IMR-90 (cell line): ENCODE measurements at regions not wholly inside any gene's neighbourhood (a gene's known extent, or its start where the extent isn't known, plus 50 kb on each side); places are given as distances from the start of the nearest gene placed in this dataset.

Experiments
- ATAC-seq: fragments of 200-7000 bp; cut with Tn5 transposase; 2 replicates; pipeline ENCODE4 v1.9.1; 2020; ENCODE audit warnings: low read depth, mild to moderate bottlenecking, moderate library complexity
- BruUV-seq: library from RNA; stranded (reverse); fragments of 400-500 nt; replicated peaks from 2 replicates; lab custom pipeline; 2021; lab: Mats Ljungman, UMichigan
- CTCF ChIA-PET: fragments of 300-600 bp; formaldehyde crosslinking; extraction: SDS; loops from one replicate; lab custom pipeline; 2021; ENCODE audit warnings: antibody characterized with exemption; lab: Yijun Ruan, JAX
- POLR2A ChIA-PET: fragments of 300-600 bp; sonication (Branson Sonifier 250); formaldehyde crosslinking; loops from one replicate; lab custom pipeline; 2022; ENCODE audit warnings: antibody characterized with exemption; ENCODE audit not compliant: unreplicated experiment; lab: Charles Lee
- DNase-seq: peaks from one replicate; pipeline ENCODE4 v3.0.0; 2013
- H2AFZ ChIP-seq: replicated peaks from 2 replicates; pipeline ENCODE3; 2013; ENCODE audit warnings: low read length, mild to moderate bottlenecking; ENCODE audit not compliant: poor library complexity
- H2AK5ac ChIP-seq: 2 replicates; pipeline ENCODE4 v1.6.1; 2013; ENCODE audit warnings: low read depth, low read length, inconsistent platforms
- H2AK9ac ChIP-seq: replicated peaks from 2 replicates; pipeline ENCODE3; 2013; ENCODE audit warnings: mild to moderate bottlenecking, low read depth, low read length, moderate library complexity; ENCODE audit not compliant: poor library complexity
- H2BK120ac ChIP-seq: 2 replicates; pipeline ENCODE4 v1.6.1; 2013; ENCODE audit warnings: low read depth, low read length, inconsistent platforms
- H2BK15ac ChIP-seq: 3 replicates; pipeline ENCODE4 v1.6.1; 2013; ENCODE audit warnings: low read depth, low read length, inconsistent platforms
- H2BK20ac ChIP-seq: 2 replicates; pipeline ENCODE4 v1.6.1; 2013; ENCODE audit warnings: low read depth, mild to moderate bottlenecking, inconsistent platforms, low read length, moderate library complexity
- H2BK5ac ChIP-seq: 2 replicates; pipeline ENCODE4 v1.6.1; 2013; ENCODE audit warnings: mild to moderate bottlenecking, low read depth, low read length, inconsistent platforms; ENCODE audit not compliant: poor library complexity, severe bottlenecking
- H3K14ac ChIP-seq: replicated peaks from 2 replicates; pipeline ENCODE4 v1.6.1; 2013; ENCODE audit warnings: low read depth, low read length, inconsistent platforms
- H3K18ac ChIP-seq: 2 replicates; pipeline ENCODE4 v1.6.1; 2013; ENCODE audit warnings: low read depth, low read length, control low read depth
- H3K23ac ChIP-seq: 2 replicates; pipeline ENCODE4 v1.6.1; 2013; ENCODE audit warnings: low read depth, low read length, inconsistent platforms
- H3K27ac ChIP-seq: 2 replicates; pipeline ENCODE4 v1.5.1; 2013; ENCODE audit warnings: mild to moderate bottlenecking, control low read depth, low read length; ENCODE audit not compliant: insufficient read depth
- H3K27me3 ChIP-seq: 2 replicates; pipeline ENCODE4 v1.6.1; 2013; ENCODE audit warnings: low read length; ENCODE audit not compliant: control insufficient read depth, insufficient read depth
- H3K36me3 ChIP-seq: 2 replicates; pipeline ENCODE4 v1.6.1; 2013; ENCODE audit warnings: low read length, mixed read lengths; ENCODE audit not compliant: control insufficient read depth, insufficient read depth
- H3K4ac ChIP-seq: 2 replicates; pipeline ENCODE4 v1.6.1; 2013; ENCODE audit warnings: low read depth, low read length, inconsistent platforms
- H3K4me1 ChIP-seq: 2 replicates; pipeline ENCODE4 v1.6.1; 2013; ENCODE audit warnings: low read length, mixed read lengths; ENCODE audit not compliant: control insufficient read depth, insufficient read depth
- H3K4me2 ChIP-seq: 2 replicates; pipeline ENCODE4 v1.6.1; 2013; ENCODE audit warnings: low read depth, mild to moderate bottlenecking, control low read depth, low read length, moderate library complexity
- H3K4me3 ChIP-seq: 2 replicates; pipeline ENCODE4 v1.5.1; 2013; ENCODE audit warnings: low read depth, mild to moderate bottlenecking, control low read depth, low read length, moderate library complexity; ENCODE audit not compliant: insufficient read depth
- H3K56ac ChIP-seq: 2 replicates; pipeline ENCODE4 v1.6.1; 2013; ENCODE audit warnings: low read length, inconsistent platforms; ENCODE audit not compliant: insufficient read depth; ENCODE audit errors: extremely low read depth
- H3K79me1 ChIP-seq, 2 experiments: 2 replicates each; pipeline ENCODE4 v1.6.1; 2013; ENCODE audit warnings: low read length in 2 of 2, inconsistent platforms in 1 of 2, low read depth in 1 of 2
- H3K9ac ChIP-seq: 2 replicates; pipeline ENCODE4 v1.6.1; 2013; ENCODE audit warnings: low read depth, low read length, control low read depth
- H3K9me1 ChIP-seq: 2 replicates; pipeline ENCODE4 v1.6.1; 2013; ENCODE audit warnings: low read length, inconsistent platforms; ENCODE audit not compliant: insufficient read depth
- H3K9me3 ChIP-seq: 2 replicates; pipeline ENCODE4 v1.6.1; 2013; ENCODE audit warnings: low read length; ENCODE audit not compliant: control insufficient read depth, insufficient read depth
- H4K20me1 ChIP-seq: 2 replicates; pipeline ENCODE4 v1.6.1; 2013; ENCODE audit warnings: low read length, inconsistent platforms; ENCODE audit not compliant: insufficient read depth
- H4K5ac ChIP-seq: 2 replicates; pipeline ENCODE4 v1.6.1; 2013; ENCODE audit warnings: mild to moderate bottlenecking, low read depth, low read length, control low read depth
- H4K8ac ChIP-seq, 2 experiments: 2 replicates each; pipeline ENCODE4 v1.6.1; 2013; ENCODE audit warnings: low read depth in 2 of 2, low read length in 2 of 2, control low read depth in 1 of 2, inconsistent platforms in 1 of 2
- H4K91ac ChIP-seq: 2 replicates; pipeline ENCODE4 v1.6.1; 2013; ENCODE audit warnings: low read depth, low read length, inconsistent platforms; ENCODE audit not compliant: insufficient read depth
- BHLHE40 ChIP-seq: fragments of 150-350 bp; IDR thresholded peaks from 2 replicates; pipeline ENCODE4 v1.6.1; 2016; ENCODE audit warnings: mild to moderate bottlenecking, low read depth, low read length
- CEBPB ChIP-seq: IDR thresholded peaks from 2 replicates; pipeline ENCODE4 v1.6.1; 2012; ENCODE audit warnings: low read depth, low read length, improper control_type of control experiment
- CHD1 ChIP-seq: IDR thresholded peaks from 2 replicates; pipeline ENCODE4 v1.6.1; 2012; ENCODE audit warnings: low read depth, low read length, improper control_type of control experiment
- CTCF ChIP-seq: conservative IDR thresholded peaks from 2 replicates; pipeline ENCODE4 v1.5.1; 2012; ENCODE audit warnings: mild to moderate bottlenecking, low read depth, low read length, improper control_type of control experiment
- ELK1 ChIP-seq: fragments of 150-350 bp; IDR thresholded peaks from 2 replicates; pipeline ENCODE4 v1.6.1; 2016; ENCODE audit warnings: low read depth, mild to moderate bottlenecking, low read length, moderate library complexity, borderline replicate concordance
- FOS ChIP-seq: fragments of 150-350 bp; IDR thresholded peaks from 2 replicates; pipeline ENCODE4 v1.6.1; 2016; ENCODE audit warnings: low read depth, low read length
- MAFK ChIP-seq: IDR thresholded peaks from 2 replicates; pipeline ENCODE4 v1.6.1; 2012; ENCODE audit warnings: low read depth, low read length, improper control_type of control experiment
- MAZ ChIP-seq: IDR thresholded peaks from 2 replicates; pipeline ENCODE4 v1.6.1; 2012; ENCODE audit warnings: low read depth, mild to moderate bottlenecking, low read length, improper control_type of control experiment, moderate library complexity, borderline replicate concordance
- MXI1 ChIP-seq: IDR thresholded peaks from 2 replicates; pipeline ENCODE4 v1.6.1; 2012; ENCODE audit warnings: low read depth, mild to moderate bottlenecking, low read length, moderate library complexity, borderline replicate concordance
- NFE2L2 ChIP-seq: fragments of 150-350 bp; IDR thresholded peaks from 2 replicates; pipeline ENCODE4 v1.6.1; 2016; ENCODE audit warnings: low read depth, mild to moderate bottlenecking, low read length
- POLR2A ChIP-seq: IDR thresholded peaks from 2 replicates; pipeline ENCODE4 v1.6.1; 2012; ENCODE audit warnings: mild to moderate bottlenecking, low read depth, low read length
- RAD21 ChIP-seq: IDR thresholded peaks from 2 replicates; pipeline ENCODE4 v1.6.1; 2012; ENCODE audit warnings: low read length, improper control_type of control experiment
- RCOR1 ChIP-seq: IDR thresholded peaks from 2 replicates; pipeline ENCODE4 v1.6.1; 2012; ENCODE audit warnings: mild to moderate bottlenecking, low read length, improper control_type of control experiment; ENCODE audit not compliant: insufficient replicate concordance
- RFX5 ChIP-seq: IDR thresholded peaks from 2 replicates; pipeline ENCODE4 v1.8.0; 2012; ENCODE audit warnings: low read depth, mild to moderate bottlenecking, low read length, moderate library complexity
- SMC3 ChIP-seq: fragments of 150-350 bp; IDR thresholded peaks from 2 replicates; pipeline ENCODE4 v1.6.1; 2016; ENCODE audit warnings: low read depth, mild to moderate bottlenecking, antibody characterized with exemption, low read length, moderate library complexity
- USF2 ChIP-seq: fragments of 150-350 bp; IDR thresholded peaks from 2 replicates; pipeline ENCODE4 v1.6.1; 2017; ENCODE audit warnings: mild to moderate bottlenecking, antibody characterized with exemption, low read length, low read depth
- WGBS, 2 experiments: methylation state at CpG; one replicate each; pipeline versions ENCODE4 v1.1.5 to v1.1.7; 2013; ENCODE audit warnings: missing lambda C conversion rate in 2 of 2; ENCODE audit not compliant: insufficient read length in 1 of 2; ENCODE audit errors: extremely low coverage in 2 of 2; 5-methylcytosine and 5-hydroxymethylcytosine counted together
- dilution Hi-C: fragments of 300-500 bp; cut with HindIII; formaldehyde crosslinking; loops from one replicate; pipeline ENCODE4 v1.14.3; 2018; ENCODE audit warnings: low sequenced_read_pairs; ENCODE audit not compliant: unreplicated experiment
- in situ Hi-C: fragments of 300-500 bp; cut with MboI; formaldehyde crosslinking; loops from 3 replicates; pipeline ENCODE4 v1.14.3; 2019; ENCODE audit warnings: low sequenced_read_pairs, inconsistent platforms, mixed read lengths
- intact Hi-C: fragments of 100-400 bp; cut with micrococcal nuclease; formaldehyde crosslinking; loops from 2 replicates; pipeline ENCODE4 v1.10.0; 2022

- DNase-seq (no peak), ATAC-seq (no peak)
- Histone ChIP-seq H4K5ac (no peak overlapping the region), H3K18ac (no peak overlapping the region), H3K4ac (no peak overlapping the region), H4K91ac (no peak overlapping the region), H3K56ac (no peak overlapping the region), H2AK5ac (no peak overlapping the region), H3K9me1 (no peaks in the 10 kb centered on the region), H3K23ac (no peak overlapping the region), H4K20me1 (no peaks in the 10 kb centered on the region), H2BK5ac (no peak overlapping the region), H3K4me1 (no peaks in the 10 kb centered on the region), H2BK20ac (no peak overlapping the region), H3K27me3 (no peaks in the 10 kb centered on the region), H3K36me3 (no peaks in the 10 kb centered on the region), H2AFZ (no peak overlapping the region), H2AK9ac (no peak overlapping the region), H3K14ac (no peak overlapping the region), H2BK15ac (no peak overlapping the region), H3K79me1 (no peaks in the 10 kb centered on the region), H2BK120ac (no peak overlapping the region), H3K9me3 (peaks cover 25% of the 10 kb centered on the region), H3K9ac (no peak overlapping the region), H3K27ac (no peak overlapping the region), H3K4me3 (no peak overlapping the region), H4K8ac (no peak overlapping the region), H3K4me2 (no peak overlapping the region)
- in situ Hi-C loops (no loop called here), intact Hi-C loops (no loop called here), dilution Hi-C loops (no loop called here)
- ChIA-PET CTCF (no interaction called here), POLR2A (no interaction called here)
- WGBS, 2 experiments, result 46% methylated on average over 10 of the region's 17 CpGs; no CpG with 5 or more reads in 1 of the 2 experiments
- TF ChIP-seq MXI1 (no peak), CEBPB (no peak), CTCF (no peak), MAFK (no peak), NFE2L2 (no peak), MAZ (no peak), FOS (no peak), RFX5 (no peak), SMC3 (no peak), ELK1 (no peak), BHLHE40 (no peak), RCOR1 (no peak), CHD1 (no peak), USF2 (no peak), RAD21 (no peak), POLR2A (no peak)
- BruUV-seq, result no TSS peak
Observed at GRCh38 chr7:71015252-71015900, 116.6 kb upstream of the GALNT17 start.
